ENCODE measurements at regions not wholly inside any gene's neighbourhood (a gene's known extent, or its start where the extent isn't known, plus 50 kb on each side); places are given as distances from the start of the nearest gene placed in this dataset.

DNA sequence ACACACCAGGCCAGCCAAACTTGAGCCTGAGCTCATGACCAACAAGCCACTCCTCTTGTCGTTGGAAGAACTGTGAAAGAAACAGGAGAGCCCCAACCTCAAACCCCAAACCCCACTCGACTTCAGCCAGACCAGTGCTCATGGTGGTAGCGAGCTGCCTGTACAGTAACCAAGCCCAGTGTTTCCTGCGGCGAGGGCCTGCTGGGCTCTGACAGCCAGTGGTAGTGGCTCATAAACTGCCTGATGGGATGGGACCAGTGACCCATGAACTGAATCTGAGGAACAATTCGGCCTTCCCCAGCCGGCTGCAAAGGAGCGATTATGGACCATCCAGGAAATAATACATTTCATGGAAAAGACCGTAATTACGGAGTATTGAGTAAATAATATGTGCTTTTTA is 191.9 kb downstream of the RPS24 start:
- 91% methylated on average over 6 of the region's 10 CpGs for WGBS (ENCODE audit: insufficient coverage)
- Histone ChIP-seq H3K9me3 (ENCODE audit: control extremely low read depth in 1 of 3, control insufficient read depth in 2 of 3, insufficient read depth in 1 of 3, low read length in 2 of 3) (peaks cover 0 to 3% (median 0%) of the 10 kb centered on the region in 3 donors), H3K9ac (ENCODE audit: low read length) (no peak overlapping the region), H4K20me1 (ENCODE audit: control insufficient read depth, insufficient read depth, low read length, poor library complexity, severe bottlenecking) (no peaks in the 10 kb centered on the region), H3K4me2 (replicated peaks; ENCODE audit: low read depth, low read length, poor library complexity, severe bottlenecking) (no peak overlapping the region), H3K4me1 (ENCODE audit: control insufficient read depth in 2 of 2, insufficient read depth in 2 of 2, low read length in 2 of 2) (no peaks in the 10 kb centered on the region), H3K36me3 (replicated peaks in 1 of 2; ENCODE audit: control extremely low read depth in 1 of 2, control insufficient read depth in 1 of 2, extremely low read depth in 1 of 2, insufficient read depth in 2 of 2, low read length in 1 of 2) (no peaks in the 10 kb centered on the region), H2AFZ (ENCODE audit: insufficient read depth, low read depth, low read length, poor library complexity, severe bottlenecking) (no peak overlapping the region), H3K4me3 (ENCODE audit: control extremely low read depth in 1 of 5, extremely low read depth in 1 of 5, insufficient read depth in 1 of 5, low read depth in 2 of 5, low read length in 4 of 5) (no peak overlapping the region), H3K27ac (ENCODE audit: low read length in 2 of 2) (no peak overlapping the region), H3K79me2 (ENCODE audit: control insufficient read depth, insufficient read depth, low read length) (no peaks in the 10 kb centered on the region), H3K27me3 (replicated peaks in 1 of 4; ENCODE audit: control extremely low read depth in 1 of 4, control insufficient read depth in 3 of 4, insufficient read depth in 4 of 4, low read length in 3 of 4) (peaks cover 0 to 3% (median 0%) of the 10 kb centered on the region in 4 experiments)
- Mint-ChIP-seq H3K27ac (no peak overlapping the region), H3K9me3 (ENCODE audit: insufficient read depth) (no peaks in the 10 kb centered on the region), H3K4me3 (no peak overlapping the region), H3K4me1 (no peaks in the 10 kb centered on the region), H3K27me3 (peaks cover 10% of the 10 kb centered on the region)
- CTCF ChIA-PET = no interaction called here
- no peak for DNase-seq
- POLR2A ChIA-PET = no interaction called here
- intact Hi-C loops (cut with micrococcal nuclease) = no loop called here
- no peak for TF ChIP-seq EZH2 (IDR thresholded peaks at IDR 0.05; ENCODE audit: borderline replicate concordance, insufficient read depth, low read depth, low read length, poor library complexity, severe bottlenecking)
- no peak for TF ChIP-seq CTCF (IDR thresholded peaks at IDR 0.05)
- no peak for ATAC-seq (ENCODE audit: low read depth)

DNA sequence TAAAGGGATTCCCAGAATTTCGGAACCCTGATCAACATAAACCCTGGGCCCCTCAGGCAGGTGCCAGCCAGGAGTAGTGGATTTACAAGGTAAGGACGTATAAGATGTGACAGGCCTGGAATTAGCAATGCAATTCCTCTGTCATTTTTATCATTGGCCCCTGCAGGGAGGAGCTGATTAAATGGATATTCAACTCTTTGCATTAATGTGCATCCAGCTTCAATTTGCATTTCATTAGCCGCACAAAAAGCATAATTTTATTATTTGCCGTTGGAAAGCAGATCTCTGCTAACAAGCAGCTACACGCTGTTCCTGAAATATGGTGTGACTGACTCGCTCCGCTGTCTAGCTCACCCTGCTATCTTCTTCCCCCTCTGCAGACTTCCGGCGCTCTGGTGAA is 195.8 kb downstream of the RPS24 start:
- Histone ChIP-seq H3K9me3 (ENCODE audit: control extremely low read depth in 1 of 3, control insufficient read depth in 2 of 3, insufficient read depth in 1 of 3, low read length in 2 of 3) (no peaks in the 10 kb centered on the region), H3K79me2 (ENCODE audit: control insufficient read depth, insufficient read depth, low read length) (no peaks in the 10 kb centered on the region), H3K4me3 (ENCODE audit: control extremely low read depth in 1 of 5, extremely low read depth in 1 of 5, insufficient read depth in 1 of 5, low read depth in 2 of 5, low read length in 4 of 5) (no peak overlapping the region), H3K4me2 (replicated peaks; ENCODE audit: low read depth, low read length, poor library complexity, severe bottlenecking) (no peak overlapping the region), H4K20me1 (ENCODE audit: control insufficient read depth, insufficient read depth, low read length, poor library complexity, severe bottlenecking) (no peaks in the 10 kb centered on the region), H3K4me1 (ENCODE audit: control insufficient read depth in 2 of 2, insufficient read depth in 2 of 2, low read length in 2 of 2) (no peaks in the 10 kb centered on the region), H3K27ac (ENCODE audit: low read length in 2 of 2) (no peak overlapping the region), H2AFZ (ENCODE audit: insufficient read depth, low read depth, low read length, poor library complexity, severe bottlenecking) (no peak overlapping the region), H3K9ac (ENCODE audit: low read length) (no peak overlapping the region), H3K36me3 (replicated peaks in 1 of 2; ENCODE audit: control extremely low read depth in 1 of 2, control insufficient read depth in 1 of 2, extremely low read depth in 1 of 2, insufficient read depth in 2 of 2, low read length in 1 of 2) (no peaks in the 10 kb centered on the region), H3K27me3 (replicated peaks in 1 of 4; ENCODE audit: control extremely low read depth in 1 of 4, control insufficient read depth in 3 of 4, insufficient read depth in 4 of 4, low read length in 3 of 4) (no peaks in the 10 kb centered on the region)
- Mint-ChIP-seq H3K27me3 (peaks cover 10% of the 10 kb centered on the region), H3K4me1 (no peaks in the 10 kb centered on the region), H3K27ac (no peak overlapping the region), H3K9me3 (ENCODE audit: insufficient read depth) (no peaks in the 10 kb centered on the region), H3K4me3 (no peak overlapping the region)
- DNase-seq (no peak), ATAC-seq (ENCODE audit: low read depth) (no peak)
- TF ChIP-seq CTCF (IDR thresholded peaks at IDR 0.05) (no peak), EZH2 (IDR thresholded peaks at IDR 0.05; ENCODE audit: borderline replicate concordance, insufficient read depth, low read depth, low read length, poor library complexity, severe bottlenecking) (no peak)
- CTCF ChIA-PET = no interaction called here
- 100% methylated on average over 2 of the region's 9 CpGs for WGBS (ENCODE audit: insufficient coverage)
- intact Hi-C loops (cut with micrococcal nuclease) = no loop called here
- POLR2A ChIA-PET = no interaction called here
